GM12892 (cell line): ENCODE measurements at regions not wholly inside any gene's neighbourhood (a gene's known extent, or its start where the extent isn't known, plus 50 kb on each side); places are given as distances from the start of the nearest gene placed in this dataset.

Experiments used
- POLR2A ChIP-seq: IDR thresholded peaks from 2 replicates; pipeline ENCODE4 v1.6.1; 2011; ENCODE audit warnings: low read depth, low read length, control low read depth
- POLR2AphosphoS5 ChIP-seq: IDR thresholded peaks from 2 replicates; pipeline ENCODE4 v1.6.1; 2011; ENCODE audit warnings: low read depth, low read length, control low read depth
- TAF1 ChIP-seq: IDR thresholded peaks from 2 replicates; pipeline ENCODE4 v1.6.1; 2011; ENCODE audit warnings: low read depth, mild to moderate bottlenecking, control low read depth, low read length, borderline replicate concordance

DNA sequence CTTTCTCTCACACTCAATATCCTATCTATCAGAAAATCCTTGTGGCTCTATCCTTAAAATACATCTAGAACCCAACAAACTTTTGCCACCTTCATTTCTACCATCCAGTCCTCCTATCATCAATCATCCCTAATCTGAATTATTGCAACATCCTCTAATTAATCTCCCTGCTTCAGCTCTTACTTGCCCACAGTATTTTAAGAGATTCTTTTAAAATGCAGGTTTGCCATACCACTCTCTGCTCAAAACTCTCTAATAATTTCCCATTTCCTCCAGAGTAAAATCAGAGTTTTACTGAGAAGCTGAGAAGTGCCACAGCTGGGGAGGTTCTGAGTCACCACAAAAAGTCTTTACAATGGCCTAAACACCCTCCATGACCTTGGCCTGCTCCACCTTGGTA, 234.3 kb upstream of the ZPLD1 start:
- TF ChIP-seq POLR2AphosphoS5 (no peak), POLR2A (no peak), TAF1 (no peak)
